HCT116 (cell line): ENCODE measurements at regions not wholly inside any gene's neighbourhood (a gene's known extent, or its start where the extent isn't known, plus 50 kb on each side); places are given as distances from the start of the nearest gene placed in this dataset.

ENCODE experiments used
- ATAC-seq: fragments of 200-7000 bp; cut with Tn5 transposase; 2 replicates; pipeline ENCODE4 v1.9.1; 2020; ENCODE audit warnings: mild to moderate bottlenecking, moderate library complexity
- BruUV-seq: library from RNA; stranded (reverse); fragments of 400-500 nt; replicated peaks from 2 replicates; lab custom pipeline; 2021; lab: Mats Ljungman, UMichigan
- CTCF ChIA-PET: fragments of 300-600 bp; sonication (Branson Sonifier 250); formaldehyde crosslinking; loops from one replicate; lab custom pipeline; 2021; ENCODE audit warnings: antibody characterized with exemption; lab: Charles Lee
- POLR2A ChIA-PET: fragments of 300-600, 350-600 bp; sonication (Branson Sonifier 250); formaldehyde crosslinking; loops from one replicate; lab custom pipeline; 2021; ENCODE audit warnings: antibody characterized with exemption; lab: Charles Lee
- RAD21 ChIA-PET, 2 experiments: fragments of 300-600 bp; sonication (Branson Sonifier 250); formaldehyde crosslinking; loops; one replicate each; lab custom pipeline; 2023; ENCODE audit warnings: low total read pairs in 2 of 2; ENCODE audit not compliant: uncharacterized antibody in 2 of 2, unreplicated experiment in 2 of 2, low non-redundant PET in 1 of 2; lab: Charles Lee
- DNase-seq: peaks from one replicate; pipeline ENCODE4 v3.0.0-alpha.2; 2010; ENCODE audit warnings: low read depth, low spot score
- H2AFZ ChIP-seq: fragments of 200-600 bp; shearing (Covaris generic), sonication (generic); 2 replicates; pipeline ENCODE4 v1.6.1; 2017; ENCODE audit warnings: low read depth, mixed run types, mixed read lengths, antibody characterized with exemption, low read length; ENCODE audit not compliant: poor library complexity, severe bottlenecking
- H3K27ac ChIP-seq: 2 replicates; pipeline ENCODE4 v1.5.1; 2012; ENCODE audit warnings: low read depth, low read length
- H3K27me3 ChIP-seq: fragments of 200-600 bp; sonication (generic); 2 replicates; pipeline ENCODE4 v1.6.1; 2016; ENCODE audit warnings: mixed run types, low read length, mixed read lengths; ENCODE audit not compliant: insufficient read depth
- H3K36me3 ChIP-seq, 2 experiments: fragments of 200-500 bp in 1 of 2; fragments of 200-600 bp in 1 of 2; sonication (Bioruptor generic) in 1 of 2; sonication (generic) in 1 of 2; 2 replicates each; pipeline versions ENCODE4 v1.5.1 to v1.6.1; 2014 to 2016; ENCODE audit warnings: low read length in 2 of 2, inconsistent platforms in 1 of 2, mixed read lengths in 1 of 2, mixed run types in 1 of 2; ENCODE audit not compliant: insufficient read depth in 2 of 2, control insufficient read depth in 1 of 2
- H3K4me1 ChIP-seq, 2 experiments: fragments of 200-600 bp in 1 of 2; sonication (generic) in 1 of 2; 2 replicates each; pipeline versions ENCODE4 v1.5.1 to v1.6.1; 2012 to 2017; ENCODE audit warnings: low read length in 2 of 2, inconsistent platforms in 1 of 2, mild to moderate bottlenecking in 1 of 2, mixed read lengths in 1 of 2, mixed run types in 1 of 2, moderate library complexity in 1 of 2; ENCODE audit not compliant: insufficient read depth in 2 of 2, control insufficient read depth in 1 of 2
- H3K4me2 ChIP-seq: fragments of 200-600 bp; sonication (generic); 2 replicates; pipeline ENCODE4 v1.6.1; 2017; ENCODE audit warnings: mixed run types, low read length, mixed read lengths
- H3K4me3 ChIP-seq, 2 experiments: fragments of 200-600 bp in 1 of 2; sonication (generic) in 1 of 2; replicated peaks in 1 of 2; 2 replicates each; pipeline ENCODE4 v1.5.1; 2011 to 2016; ENCODE audit warnings: low read length in 2 of 2, control low read depth in 1 of 2, low read depth in 1 of 2, mild to moderate bottlenecking in 1 of 2, mixed read lengths in 1 of 2, mixed run types in 1 of 2
- H3K79me2 ChIP-seq: fragments of 200-600 bp; sonication (generic); 2 replicates; pipeline ENCODE4 v1.6.1; 2017; ENCODE audit warnings: mild to moderate bottlenecking, mixed run types, low read length, moderate library complexity, mixed read lengths; ENCODE audit not compliant: insufficient read depth
- H3K9ac ChIP-seq: fragments of 200-600 bp; sonication (generic); 2 replicates; pipeline ENCODE4 v1.6.1; 2016; ENCODE audit warnings: low read length, mixed read lengths
- H3K9me2 ChIP-seq: fragments of 200-600 bp; sonication (generic), shearing (Covaris generic); 2 replicates; pipeline ENCODE4 v1.6.1; 2017; ENCODE audit warnings: mixed run types, mild to moderate bottlenecking, moderate library complexity; ENCODE audit not compliant: insufficient read depth
- H3K9me3 ChIP-seq, 2 experiments: fragments of 200-500 bp in 1 of 2; fragments of 200-600 bp in 1 of 2; sonication (Bioruptor generic) in 1 of 2; sonication (generic) in 1 of 2; 2 replicates each; pipeline ENCODE4 v1.6.1; 2014 to 2017; ENCODE audit warnings: low read length in 2 of 2, mixed read lengths in 2 of 2, inconsistent platforms in 1 of 2, low read depth in 1 of 2, mild to moderate bottlenecking in 1 of 2, mixed run types in 1 of 2, moderate library complexity in 1 of 2; ENCODE audit not compliant: control insufficient read depth in 1 of 2, insufficient read depth in 1 of 2
- H4K20me1 ChIP-seq: fragments of 200-600 bp; sonication (generic), shearing (Covaris generic); 2 replicates; pipeline ENCODE4 v1.6.1; 2017; ENCODE audit warnings: mixed run types, mild to moderate bottlenecking, moderate library complexity; ENCODE audit not compliant: insufficient read depth
- CBX3 ChIP-seq: IDR thresholded peaks from 2 replicates; pipeline ENCODE4 v1.6.1; 2012; ENCODE audit warnings: low read depth
- CEBPB ChIP-seq: IDR thresholded peaks from 2 replicates; pipeline ENCODE4 v1.6.1; 2012; ENCODE audit warnings: low read depth
- ELF1 ChIP-seq: IDR thresholded peaks from 2 replicates; pipeline ENCODE4 v1.6.1; 2012; ENCODE audit warnings: low read depth, borderline replicate concordance
- EZH2 ChIP-seq: fragments of 200-600 bp; sonication (generic); IDR thresholded peaks from 2 replicates; pipeline ENCODE4 v1.6.1; 2017; ENCODE audit warnings: antibody characterized with exemption, mixed run types
- EZH2phosphoT487 ChIP-seq: fragments of 200-600 bp; IDR thresholded peaks from 2 replicates; pipeline ENCODE4 v1.6.1; 2018; ENCODE audit warnings: antibody characterized with exemption, borderline replicate concordance
- POLR2A ChIP-seq: IDR thresholded peaks from 2 replicates; pipeline ENCODE4 v1.7.0; 2011; ENCODE audit warnings: borderline replicate concordance; ENCODE audit not compliant: insufficient read depth, insufficient read length; ENCODE audit errors: extremely low read depth
- POLR2AphosphoS5 ChIP-seq: IDR thresholded peaks from 2 replicates; pipeline ENCODE4 v1.6.1; 2011; ENCODE audit warnings: mild to moderate bottlenecking, low read depth, low read length, moderate library complexity
- RAD21 ChIP-seq: IDR thresholded peaks from 2 replicates; pipeline ENCODE4 v1.6.1; 2012; ENCODE audit warnings: low read depth, mild to moderate bottlenecking
- SIN3A ChIP-seq: IDR thresholded peaks from 2 replicates; pipeline ENCODE4 v1.6.1; 2012; ENCODE audit warnings: low read depth
- SP1 ChIP-seq: IDR thresholded peaks from 2 replicates; pipeline ENCODE4 v1.6.1; 2012; ENCODE audit warnings: low read depth
- SRF ChIP-seq: IDR thresholded peaks from 2 replicates; pipeline ENCODE4 v1.6.1; 2012; ENCODE audit warnings: low read depth
- TCF7L2 ChIP-seq: IDR thresholded peaks from 2 replicates; pipeline ENCODE4 v1.7.0; 2011; ENCODE audit warnings: borderline replicate concordance, inconsistent platforms; ENCODE audit not compliant: insufficient read depth, insufficient read length; ENCODE audit errors: extremely low read depth
- ZFX ChIP-seq: fragments of 450-650 bp; IDR thresholded peaks from 2 replicates; pipeline ENCODE4 v1.6.1; 2017
- ZNF274 ChIP-seq: fragments of 200-500 bp; sonication (Bioruptor generic); IDR thresholded peaks from 2 replicates; pipeline ENCODE4 v1.6.1; 2014; ENCODE audit warnings: mild to moderate bottlenecking, low read depth, low read length, inconsistent platforms
- intact Hi-C: fragments of 100-400 bp; cut with micrococcal nuclease; formaldehyde crosslinking; loops from 2 replicates; pipeline ENCODE4 v1.10.0; 2022
- TF ChIP-seq, protein P1 (sequence below): IDR thresholded peaks from 2 replicates; pipeline ENCODE4 v1.6.1; 2012; ENCODE audit warnings: low read depth
- TF ChIP-seq, protein P2 (sequence below): IDR thresholded peaks from 2 replicates; pipeline ENCODE4 v1.6.1; 2012
- TF ChIP-seq, protein P3 (sequence below), 3 experiments: fragments of 200-600 bp in 1 of 3; sonication (generic) in 1 of 3; IDR thresholded peaks in 2 of 3; conservative IDR thresholded peaks in 1 of 3; 2 replicates each; pipeline ENCODE4 v1.5.1; 2012 to 2017; ENCODE audit warnings: low read depth in 2 of 3, low read length in 2 of 3, antibody characterized with exemption in 1 of 3, borderline replicate concordance in 1 of 3, control low read depth in 1 of 3, mild to moderate bottlenecking in 1 of 3, mixed read lengths in 1 of 3, mixed run types in 1 of 3, moderate library complexity in 1 of 3; ENCODE audit not compliant: insufficient read depth in 1 of 3
- TF ChIP-seq, protein P4 (sequence below): IDR thresholded peaks from 2 replicates; pipeline ENCODE4 v1.6.1; 2011; ENCODE audit warnings: mild to moderate bottlenecking, low read length, moderate library complexity; ENCODE audit not compliant: insufficient replicate concordance; ENCODE audit errors: extremely low read depth
- TF ChIP-seq, protein P5 (sequence below): IDR thresholded peaks from 2 replicates; pipeline ENCODE4 v1.6.1; 2012

DNA sequence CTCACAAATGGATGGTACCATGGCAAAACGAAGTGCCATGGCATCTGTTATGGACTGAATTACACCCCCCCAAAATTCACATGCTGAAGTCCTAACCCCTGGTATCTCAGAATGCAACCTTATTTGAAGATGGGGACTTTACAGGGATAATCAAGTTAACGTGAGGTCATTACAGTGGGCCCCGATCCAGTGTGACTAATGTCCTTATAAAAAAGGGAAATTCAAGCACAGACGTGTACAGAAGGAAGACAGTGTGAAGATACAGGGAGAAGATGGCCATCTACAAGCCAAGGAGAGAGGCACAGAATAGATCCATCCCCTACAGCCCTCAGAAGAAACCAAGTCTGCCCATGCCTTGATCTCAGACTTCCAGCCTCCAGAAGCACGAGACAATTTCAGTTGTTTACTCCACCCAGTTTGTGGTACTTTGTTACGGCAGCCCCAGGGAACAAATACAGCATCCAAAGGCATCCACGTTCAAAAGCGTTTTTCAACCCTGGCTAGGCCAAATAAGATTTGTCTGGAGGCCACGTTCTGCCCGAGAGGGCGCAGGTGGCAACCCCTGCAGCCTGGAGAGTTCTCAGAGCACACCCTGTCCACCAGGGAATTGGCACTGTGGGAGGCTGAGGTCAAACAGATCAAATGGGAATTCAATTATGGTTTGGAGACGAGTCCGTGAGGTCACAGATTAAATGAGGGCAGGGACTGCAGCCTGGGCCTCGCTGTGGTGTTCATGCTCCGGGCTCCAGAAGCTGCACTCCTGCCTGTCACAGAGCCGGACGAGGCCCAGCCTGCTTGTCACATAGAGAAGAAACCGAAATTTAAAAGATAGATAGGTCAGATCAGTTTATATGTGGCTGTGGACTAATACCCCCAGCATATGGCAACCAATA lies 494.8 kb downstream of the SHQ1 start:
- no peak for ATAC-seq
- POLR2A ChIA-PET: no interaction called here
- no peaks in the 10 kb centered on the region for H3K9me2 ChIP-seq
- TF ChIP-seq ZFX: no peak
- TF ChIP-seq RAD21: no peak
- TF ChIP-seq, protein P1, sequence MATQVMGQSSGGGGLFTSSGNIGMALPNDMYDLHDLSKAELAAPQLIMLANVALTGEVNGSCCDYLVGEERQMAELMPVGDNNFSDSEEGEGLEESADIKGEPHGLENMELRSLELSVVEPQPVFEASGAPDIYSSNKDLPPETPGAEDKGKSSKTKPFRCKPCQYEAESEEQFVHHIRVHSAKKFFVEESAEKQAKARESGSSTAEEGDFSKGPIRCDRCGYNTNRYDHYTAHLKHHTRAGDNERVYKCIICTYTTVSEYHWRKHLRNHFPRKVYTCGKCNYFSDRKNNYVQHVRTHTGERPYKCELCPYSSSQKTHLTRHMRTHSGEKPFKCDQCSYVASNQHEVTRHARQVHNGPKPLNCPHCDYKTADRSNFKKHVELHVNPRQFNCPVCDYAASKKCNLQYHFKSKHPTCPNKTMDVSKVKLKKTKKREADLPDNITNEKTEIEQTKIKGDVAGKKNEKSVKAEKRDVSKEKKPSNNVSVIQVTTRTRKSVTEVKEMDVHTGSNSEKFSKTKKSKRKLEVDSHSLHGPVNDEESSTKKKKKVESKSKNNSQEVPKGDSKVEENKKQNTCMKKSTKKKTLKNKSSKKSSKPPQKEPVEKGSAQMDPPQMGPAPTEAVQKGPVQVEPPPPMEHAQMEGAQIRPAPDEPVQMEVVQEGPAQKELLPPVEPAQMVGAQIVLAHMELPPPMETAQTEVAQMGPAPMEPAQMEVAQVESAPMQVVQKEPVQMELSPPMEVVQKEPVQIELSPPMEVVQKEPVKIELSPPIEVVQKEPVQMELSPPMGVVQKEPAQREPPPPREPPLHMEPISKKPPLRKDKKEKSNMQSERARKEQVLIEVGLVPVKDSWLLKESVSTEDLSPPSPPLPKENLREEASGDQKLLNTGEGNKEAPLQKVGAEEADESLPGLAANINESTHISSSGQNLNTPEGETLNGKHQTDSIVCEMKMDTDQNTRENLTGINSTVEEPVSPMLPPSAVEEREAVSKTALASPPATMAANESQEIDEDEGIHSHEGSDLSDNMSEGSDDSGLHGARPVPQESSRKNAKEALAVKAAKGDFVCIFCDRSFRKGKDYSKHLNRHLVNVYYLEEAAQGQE: no peak
- TF ChIP-seq POLR2AphosphoS5: no peak
- TF ChIP-seq, protein P2, sequence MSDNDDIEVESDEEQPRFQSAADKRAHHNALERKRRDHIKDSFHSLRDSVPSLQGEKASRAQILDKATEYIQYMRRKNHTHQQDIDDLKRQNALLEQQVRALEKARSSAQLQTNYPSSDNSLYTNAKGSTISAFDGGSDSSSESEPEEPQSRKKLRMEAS: no peak
- no peak for TF ChIP-seq TCF7L2
- TF ChIP-seq EZH2: no peak
- no peak for TF ChIP-seq SIN3A
- no peak for TF ChIP-seq CEBPB
- no peak for TF ChIP-seq ELF1
- TF ChIP-seq POLR2A: no peak
- TF ChIP-seq CBX3: no peak
- TF ChIP-seq, protein P3, sequence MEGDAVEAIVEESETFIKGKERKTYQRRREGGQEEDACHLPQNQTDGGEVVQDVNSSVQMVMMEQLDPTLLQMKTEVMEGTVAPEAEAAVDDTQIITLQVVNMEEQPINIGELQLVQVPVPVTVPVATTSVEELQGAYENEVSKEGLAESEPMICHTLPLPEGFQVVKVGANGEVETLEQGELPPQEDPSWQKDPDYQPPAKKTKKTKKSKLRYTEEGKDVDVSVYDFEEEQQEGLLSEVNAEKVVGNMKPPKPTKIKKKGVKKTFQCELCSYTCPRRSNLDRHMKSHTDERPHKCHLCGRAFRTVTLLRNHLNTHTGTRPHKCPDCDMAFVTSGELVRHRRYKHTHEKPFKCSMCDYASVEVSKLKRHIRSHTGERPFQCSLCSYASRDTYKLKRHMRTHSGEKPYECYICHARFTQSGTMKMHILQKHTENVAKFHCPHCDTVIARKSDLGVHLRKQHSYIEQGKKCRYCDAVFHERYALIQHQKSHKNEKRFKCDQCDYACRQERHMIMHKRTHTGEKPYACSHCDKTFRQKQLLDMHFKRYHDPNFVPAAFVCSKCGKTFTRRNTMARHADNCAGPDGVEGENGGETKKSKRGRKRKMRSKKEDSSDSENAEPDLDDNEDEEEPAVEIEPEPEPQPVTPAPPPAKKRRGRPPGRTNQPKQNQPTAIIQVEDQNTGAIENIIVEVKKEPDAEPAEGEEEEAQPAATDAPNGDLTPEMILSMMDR (IDR thresholded peaks at IDR 0.05 in 2 of 3, conservative IDR thresholded peaks at IDR 0.05 in 1 of 3; ENCODE audit: borderline replicate concordance in 1 of 3, insufficient read depth in 1 of 3, low read depth in 2 of 3, low read length in 2 of 3): no peak
- TF ChIP-seq, protein P4, sequence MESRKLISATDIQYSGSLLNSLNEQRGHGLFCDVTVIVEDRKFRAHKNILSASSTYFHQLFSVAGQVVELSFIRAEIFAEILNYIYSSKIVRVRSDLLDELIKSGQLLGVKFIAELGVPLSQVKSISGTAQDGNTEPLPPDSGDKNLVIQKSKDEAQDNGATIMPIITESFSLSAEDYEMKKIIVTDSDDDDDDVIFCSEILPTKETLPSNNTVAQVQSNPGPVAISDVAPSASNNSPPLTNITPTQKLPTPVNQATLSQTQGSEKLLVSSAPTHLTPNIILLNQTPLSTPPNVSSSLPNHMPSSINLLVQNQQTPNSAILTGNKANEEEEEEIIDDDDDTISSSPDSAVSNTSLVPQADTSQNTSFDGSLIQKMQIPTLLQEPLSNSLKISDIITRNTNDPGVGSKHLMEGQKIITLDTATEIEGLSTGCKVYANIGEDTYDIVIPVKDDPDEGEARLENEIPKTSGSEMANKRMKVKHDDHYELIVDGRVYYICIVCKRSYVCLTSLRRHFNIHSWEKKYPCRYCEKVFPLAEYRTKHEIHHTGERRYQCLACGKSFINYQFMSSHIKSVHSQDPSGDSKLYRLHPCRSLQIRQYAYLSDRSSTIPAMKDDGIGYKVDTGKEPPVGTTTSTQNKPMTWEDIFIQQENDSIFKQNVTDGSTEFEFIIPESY: no peak
- TF ChIP-seq SRF: no peak
- no peak for TF ChIP-seq EZH2phosphoT487
- TF ChIP-seq SP1: no peak
- no peak for TF ChIP-seq ZNF274
- TF ChIP-seq, protein P5, sequence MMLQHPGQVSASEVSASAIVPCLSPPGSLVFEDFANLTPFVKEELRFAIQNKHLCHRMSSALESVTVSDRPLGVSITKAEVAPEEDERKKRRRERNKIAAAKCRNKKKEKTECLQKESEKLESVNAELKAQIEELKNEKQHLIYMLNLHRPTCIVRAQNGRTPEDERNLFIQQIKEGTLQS: no peak
- TF ChIP-seq, all 23 proteins: peak for 0
- H2AFZ ChIP-seq: no peak overlapping the region
- intact Hi-C loops: no loop called here
- H3K9ac ChIP-seq: no peak overlapping the region
- H3K79me2 ChIP-seq: no peaks in the 10 kb centered on the region
- H3K4me1 ChIP-seq: no peaks in the 10 kb centered on the region
- RAD21 ChIA-PET: no interaction called here
- H3K36me3 ChIP-seq: no peaks in the 10 kb centered on the region
- H4K20me1 ChIP-seq: no peaks in the 10 kb centered on the region
- no peaks in the 10 kb centered on the region for H3K9me3 ChIP-seq
- no peak overlapping the region for H3K4me2 ChIP-seq
- no peak overlapping the region for H3K4me3 ChIP-seq
- CTCF ChIA-PET: no interaction called here
- no peaks in the 10 kb centered on the region for H3K27me3 ChIP-seq
- H3K27ac ChIP-seq: no peak overlapping the region
- DNase-seq: no peak
- BruUV-seq: no TSS peak
